Activated CD8-positive, alpha-beta T cell treated with anti-CD3 and anti-CD28 coated beads for 36 hours (primary cell): ENCODE measurements at regions not wholly inside any gene's neighbourhood (a gene's known extent, or its start where the extent isn't known, plus 50 kb on each side); places are given as distances from the start of the nearest gene placed in this dataset.

ENCODE experiments used
- ATAC-seq: fragments of 200-7000 bp; cut with Tn5 transposase; one replicate; pipeline ENCODE4 v1.10.0; 2021; ENCODE audit warnings: mild to moderate bottlenecking, moderate library complexity
- CTCF ChIA-PET: fragments of 350-600 bp; sonication (Branson Sonifier 250); formaldehyde crosslinking; loops from one replicate; lab custom pipeline; 2021; ENCODE audit warnings: antibody characterized with exemption; lab: Charles Lee
- POLR2A ChIA-PET: fragments of 350-600 bp; sonication (Branson Sonifier 250); formaldehyde crosslinking; loops from one replicate; lab custom pipeline; 2021; ENCODE audit warnings: antibody characterized with exemption; lab: Charles Lee
- DNase-seq: peaks from one replicate; pipeline ENCODE4 v3.0.0-alpha.2; 2020
- H3K27ac Mint-ChIP-seq: one replicate; pipeline ENCODE4 v1.8.0; 2021; ENCODE audit warnings: mild to moderate bottlenecking, mixed read lengths
- H3K27me3 Mint-ChIP-seq: one replicate; pipeline ENCODE4 v1.8.0; 2021; ENCODE audit warnings: mixed read lengths
- H3K36me3 Mint-ChIP-seq: one replicate; pipeline ENCODE4 v1.8.0; 2021; ENCODE audit warnings: low read depth, mixed read lengths
- H3K4me1 Mint-ChIP-seq: one replicate; pipeline ENCODE4 v1.8.0; 2021; ENCODE audit warnings: low read depth, mixed read lengths
- H3K4me3 Mint-ChIP-seq: one replicate; pipeline ENCODE4 v1.8.0; 2021; ENCODE audit warnings: mild to moderate bottlenecking, moderate library complexity, mixed read lengths
- H3K9me3 Mint-ChIP-seq: one replicate; pipeline ENCODE4 v1.8.0; 2021; ENCODE audit warnings: mixed read lengths
- CTCF ChIP-seq: fragments of 200-600 bp; IDR thresholded peaks from one replicate; pipeline ENCODE4 v1.8.0; 2022; ENCODE audit warnings: antibody characterized with exemption, mild to moderate bottlenecking
- intact Hi-C: fragments of 100-400 bp; cut with micrococcal nuclease; formaldehyde crosslinking; loops from one replicate; pipeline ENCODE4 v1.10.0; 2022

- CTCF ChIA-PET, result interaction anchor here (1.1 to 4.4 kb wide), 13 partner anchors 20 to 650 kb away, joined by 3 to 37 read pairs (median 6); no protein-coding TSS in a partner anchor
- Mint-ChIP-seq H3K27ac (no peak overlapping the region), H3K9me3 (peaks cover 2% of the 10 kb centered on the region), H3K36me3 (peaks cover under 1% of the 10 kb centered on the region), H3K27me3 (peaks cover 1% of the 10 kb centered on the region), H3K4me3 (no peak overlapping the region), H3K4me1 (no peaks in the 10 kb centered on the region)
- POLR2A ChIA-PET, result interaction anchor here (1.4 kb wide), 1 partner anchor 616 kb away, joined by 3 read pairs; no protein-coding TSS in a partner anchor
- intact Hi-C loops, result loop anchor here (2.0 to 10.0 kb wide), 2 partner anchors 615 to 649 kb away; no protein-coding TSS in a partner anchor
- DNase-seq (no peak), ATAC-seq (no peak)
- no peak for TF ChIP-seq CTCF
Measured at GRCh38 chr14:71753976-71754375, 178.3 kb upstream of the RGS6 start.

GRCh38 chr14:71754422-71755095 lies 177.7 kb upstream of the RGS6 start:
- Mint-ChIP-seq H3K4me3 (no peak overlapping the region), H3K27ac (no peak overlapping the region), H3K9me3 (no peaks in the 10 kb centered on the region), H3K36me3 (no peaks in the 10 kb centered on the region), H3K27me3 (peaks cover 1% of the 10 kb centered on the region), H3K4me1 (no peaks in the 10 kb centered on the region)
- intact Hi-C loops, result loop anchor here (10.0 kb wide), 1 partner anchor 650 kb away; no protein-coding TSS in a partner anchor
- ATAC-seq, result no peak
- TF ChIP-seq CTCF, result no peak
- POLR2A ChIA-PET, result interaction anchor here (1.4 kb wide), 1 partner anchor 616 kb away, joined by 3 read pairs; no protein-coding TSS in a partner anchor
- DNase-seq, result no peak
- CTCF ChIA-PET, result interaction anchor here (1.3 to 2.7 kb wide), 5 partner anchors 26 to 650 kb away, joined by 4 to 12 read pairs (median 7); no protein-coding TSS in a partner anchor

GRCh38 chr14:71758229-71758951 lies 173.8 kb upstream of the RGS6 start:
- DNase-seq, result no peak
- intact Hi-C loops, result loop anchor here (10.0 kb wide), 1 partner anchor 654 kb away; no protein-coding TSS in a partner anchor
- H3K27me3 Mint-ChIP-seq, result peaks cover 3% of the 10 kb centered on the region
- H3K4me3 Mint-ChIP-seq, result no peak overlapping the region
- no peak for ATAC-seq
- H3K9me3 Mint-ChIP-seq, result no peaks in the 10 kb centered on the region
- no peaks in the 10 kb centered on the region for H3K36me3 Mint-ChIP-seq
- no peak overlapping the region for H3K27ac Mint-ChIP-seq
- no peaks in the 10 kb centered on the region for H3K4me1 Mint-ChIP-seq
- ChIA-PET CTCF (interaction anchor here (1.9 kb wide), 1 partner anchor 97 kb away, joined by 11 read pairs; no protein-coding TSS in a partner anchor), POLR2A (no interaction called here)
- TF ChIP-seq CTCF, result no peak

GRCh38 chr14:71762575-71762974 lies 169.7 kb upstream of the RGS6 start:
- POLR2A ChIA-PET, result no interaction called here

More at GRCh38 chr14:71762575-71762974, 169.7 kb upstream of the RGS6 start:
- DNase-seq (no peak), ATAC-seq (no peak)
- no peak overlapping the region for H3K27ac Mint-ChIP-seq
- no peak overlapping the region for H3K4me3 Mint-ChIP-seq
- intact Hi-C loops, result no loop called here
- H3K4me1 Mint-ChIP-seq, result no peaks in the 10 kb centered on the region
- no peak for TF ChIP-seq CTCF
- H3K27me3 Mint-ChIP-seq, result peaks cover 14% of the 10 kb centered on the region
- CTCF ChIA-PET, result no interaction called here
- no peaks in the 10 kb centered on the region for H3K9me3 Mint-ChIP-seq
- no peaks in the 10 kb centered on the region for H3K36me3 Mint-ChIP-seq
